Transverse colon (tissue), 4 donors: ENCODE measurements at regions not wholly inside any gene's neighbourhood (a gene's known extent, or its start where the extent isn't known, plus 50 kb on each side); places are given as distances from the start of the nearest gene placed in this dataset.
"Not testable (repeated sequence)": the region's sequence is repeated elsewhere in the genome, so short reads cannot be mapped to it uniquely, and the experiment has no call there.

Experiments used
- EP300 ChIP-seq: sonication (generic); formaldehyde crosslinking; IDR thresholded peaks from one replicate; pipeline ENCODE4 v1.6.1; 2017; ENCODE audit warnings: antibody characterized with exemption, low read depth
- POLR2A ChIP-seq: fragments of 450-650 bp; IDR thresholded peaks from one replicate; pipeline ENCODE4 v1.6.1; 2016; ENCODE audit warnings: antibody characterized with exemption, mild to moderate bottlenecking, moderate library complexity
- POLR2AphosphoS5 ChIP-seq, 3 donors: sonication (generic); formaldehyde crosslinking; IDR thresholded peaks; one replicate each; pipeline ENCODE4 v1.6.1; 2016; ENCODE audit warnings: antibody characterized with exemption in 3 of 3
- TF ChIP-seq, protein P1 (sequence below), 5 experiments: fragments of 200-600 bp in 3 of 5; fragments of 450-650 bp in 2 of 5; sonication (generic) in 3 of 5; IDR thresholded peaks; 1 replicate in 2 of 5; 2 replicates in 3 of 5; pipeline ENCODE4 v1.5.1; 2016 to 2017; ENCODE audit warnings: antibody characterized with exemption in 5 of 5, inconsistent platforms in 3 of 5, mild to moderate bottlenecking in 2 of 5, moderate library complexity in 1 of 5

DNA sequence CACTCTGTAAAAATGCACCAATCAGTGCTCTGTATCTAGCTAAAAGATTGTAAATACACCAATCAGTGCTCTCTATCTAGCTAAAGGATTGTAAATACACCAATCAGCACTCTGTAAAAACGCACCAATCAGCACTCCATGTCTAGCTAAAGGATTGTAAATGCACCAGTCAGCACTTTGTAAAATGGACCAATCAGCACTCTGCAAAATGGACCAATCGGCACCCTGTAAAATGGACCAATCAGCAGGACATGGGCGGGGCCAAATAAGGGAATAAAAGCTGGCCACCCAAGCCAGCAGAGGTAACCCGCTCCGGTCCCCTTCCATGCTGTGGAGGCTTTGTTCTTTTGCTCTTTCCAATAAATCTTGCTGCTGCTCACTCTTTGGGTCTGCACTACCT lies 140.7 kb downstream of the ELOVL4 start:
- TF ChIP-seq, protein P1, sequence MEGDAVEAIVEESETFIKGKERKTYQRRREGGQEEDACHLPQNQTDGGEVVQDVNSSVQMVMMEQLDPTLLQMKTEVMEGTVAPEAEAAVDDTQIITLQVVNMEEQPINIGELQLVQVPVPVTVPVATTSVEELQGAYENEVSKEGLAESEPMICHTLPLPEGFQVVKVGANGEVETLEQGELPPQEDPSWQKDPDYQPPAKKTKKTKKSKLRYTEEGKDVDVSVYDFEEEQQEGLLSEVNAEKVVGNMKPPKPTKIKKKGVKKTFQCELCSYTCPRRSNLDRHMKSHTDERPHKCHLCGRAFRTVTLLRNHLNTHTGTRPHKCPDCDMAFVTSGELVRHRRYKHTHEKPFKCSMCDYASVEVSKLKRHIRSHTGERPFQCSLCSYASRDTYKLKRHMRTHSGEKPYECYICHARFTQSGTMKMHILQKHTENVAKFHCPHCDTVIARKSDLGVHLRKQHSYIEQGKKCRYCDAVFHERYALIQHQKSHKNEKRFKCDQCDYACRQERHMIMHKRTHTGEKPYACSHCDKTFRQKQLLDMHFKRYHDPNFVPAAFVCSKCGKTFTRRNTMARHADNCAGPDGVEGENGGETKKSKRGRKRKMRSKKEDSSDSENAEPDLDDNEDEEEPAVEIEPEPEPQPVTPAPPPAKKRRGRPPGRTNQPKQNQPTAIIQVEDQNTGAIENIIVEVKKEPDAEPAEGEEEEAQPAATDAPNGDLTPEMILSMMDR (IDR thresholded peaks at IDR 0.05), result not testable (repeated sequence)
- TF ChIP-seq POLR2A; POLR2AphosphoS5 (IDR thresholded peaks at IDR 0.05); EP300: not testable (repeated sequence)
